ENCODE measurements at regions not wholly inside any gene's neighbourhood (a gene's known extent, or its start where the extent isn't known, plus 50 kb on each side); places are given as distances from the start of the nearest gene placed in this dataset.

DNA sequence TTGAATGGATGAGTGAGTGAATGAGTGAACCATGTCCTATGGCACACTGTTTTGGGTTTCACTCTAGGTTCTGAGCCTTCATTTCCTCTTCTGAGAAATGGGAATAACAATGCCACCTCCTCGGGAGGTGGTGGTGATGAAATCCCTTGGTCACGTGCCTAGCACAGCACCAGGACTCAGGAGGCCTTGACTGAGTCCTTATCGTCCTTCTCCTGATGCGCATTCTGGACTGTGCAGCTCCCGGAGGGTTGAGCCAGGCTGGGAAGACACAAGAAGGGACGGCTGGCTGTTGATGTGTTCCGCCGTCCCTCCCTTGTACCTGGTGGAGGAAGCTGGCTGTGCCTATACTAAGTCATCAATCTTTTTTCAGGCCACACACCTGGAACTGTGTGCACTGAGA, 437.3 kb downstream of the ZNF521 start:
- no peak for DNase-seq

DNA sequence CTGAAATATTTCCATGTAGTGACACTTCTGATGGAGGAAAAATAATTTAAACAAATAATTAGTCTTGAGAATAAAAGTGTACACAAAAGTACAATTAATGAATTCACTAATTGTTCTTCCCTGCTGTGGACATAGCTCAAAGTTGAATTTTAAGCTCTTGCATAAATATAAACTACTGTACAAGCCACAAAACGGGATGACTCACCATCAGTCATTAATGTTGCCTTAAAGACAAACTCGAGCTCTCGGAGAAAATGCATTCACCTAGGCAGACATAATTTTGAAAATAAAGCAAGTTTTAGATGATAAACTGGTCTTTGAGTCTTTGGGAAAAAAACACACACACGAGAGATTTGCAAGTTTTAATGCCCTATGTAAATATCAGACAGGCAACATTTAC, 436.4 kb downstream of the ZNF521 start:
- DNase-seq = no peak

DNA sequence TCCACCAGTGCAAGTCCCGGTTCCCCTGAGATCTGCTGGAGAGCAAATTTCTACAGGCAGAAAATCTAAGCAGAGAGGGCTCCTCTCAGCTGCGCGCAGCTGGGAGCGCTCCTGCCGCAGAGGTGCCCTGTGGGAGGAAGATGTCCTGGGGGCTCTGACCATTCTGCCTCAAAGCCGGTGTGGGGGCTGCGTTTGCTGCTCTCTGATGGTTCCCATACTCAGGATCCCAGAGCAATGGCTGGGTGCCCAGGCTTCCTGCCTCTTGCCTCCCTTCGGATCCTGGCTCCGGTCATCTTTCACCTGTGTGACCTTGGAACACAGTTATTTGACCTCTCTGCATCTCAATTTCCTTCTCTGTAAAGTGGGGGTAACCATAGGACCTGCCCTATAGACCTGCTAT, 434.2 kb downstream of the ZNF521 start:
- DNase-seq = no peak

GRCh38 chr18:24918257-24918656, 433.7 kb downstream of the ZNF521 start:
- no peak for DNase-seq

- no peak for DNase-seq
Measured at GRCh38 chr18:24919181-24919797, 432.7 kb downstream of the ZNF521 start.

DNA sequence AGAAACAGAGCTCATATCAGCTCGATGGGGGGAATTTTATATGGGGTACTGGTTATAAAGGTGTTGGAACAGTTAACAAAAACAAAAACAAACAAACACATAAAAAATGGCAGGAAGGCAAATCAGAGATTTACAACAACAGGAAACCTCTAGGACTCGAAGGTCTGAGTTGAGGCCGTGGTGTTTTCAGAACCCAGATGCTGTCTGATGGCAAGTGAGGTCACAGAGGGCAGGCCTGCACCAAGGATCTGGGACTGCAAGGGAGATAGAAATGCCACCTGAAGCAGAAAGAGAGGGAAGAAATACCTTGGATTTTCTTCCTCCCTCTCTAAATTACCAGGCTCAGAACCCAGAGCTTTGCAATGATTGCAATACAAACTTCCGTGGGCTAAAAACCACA, 429.5 kb downstream of the ZNF521 start:
- no peak for DNase-seq

GRCh38 chr18:24923138-24923537, 428.8 kb downstream of the ZNF521 start:
- no peak for DNase-seq

DNA sequence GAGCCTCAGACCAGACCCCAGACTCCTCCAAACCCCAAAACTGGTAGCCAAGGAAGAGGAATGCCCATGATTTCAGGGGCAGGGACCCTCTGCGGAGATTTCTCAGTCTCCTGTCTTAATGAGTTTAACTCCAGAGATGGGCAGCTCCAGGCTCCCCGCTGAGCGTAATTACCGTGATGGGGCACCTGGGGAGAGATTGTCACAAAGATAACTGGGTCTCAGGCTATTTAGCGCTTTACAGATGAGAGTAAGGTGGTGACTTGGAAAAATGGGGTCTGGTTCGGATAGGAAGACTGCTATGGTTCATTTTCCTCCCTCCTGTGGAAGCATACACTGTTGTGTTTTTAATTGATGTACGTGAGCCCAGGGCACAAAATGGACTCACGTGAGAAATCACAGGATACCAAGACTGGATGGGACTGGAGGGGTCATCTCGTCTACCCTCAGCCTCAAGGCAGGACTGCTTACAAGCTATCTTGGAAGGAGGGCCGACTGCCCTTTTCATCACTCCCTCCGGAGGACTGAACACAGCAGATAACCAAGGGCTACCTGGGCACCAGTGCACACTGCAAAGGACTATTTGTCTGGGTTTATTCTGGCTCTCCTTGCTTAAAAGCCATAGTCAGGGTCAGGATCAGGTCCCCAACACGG, 427.8 kb downstream of the ZNF521 start:
- no peak for DNase-seq

DNA sequence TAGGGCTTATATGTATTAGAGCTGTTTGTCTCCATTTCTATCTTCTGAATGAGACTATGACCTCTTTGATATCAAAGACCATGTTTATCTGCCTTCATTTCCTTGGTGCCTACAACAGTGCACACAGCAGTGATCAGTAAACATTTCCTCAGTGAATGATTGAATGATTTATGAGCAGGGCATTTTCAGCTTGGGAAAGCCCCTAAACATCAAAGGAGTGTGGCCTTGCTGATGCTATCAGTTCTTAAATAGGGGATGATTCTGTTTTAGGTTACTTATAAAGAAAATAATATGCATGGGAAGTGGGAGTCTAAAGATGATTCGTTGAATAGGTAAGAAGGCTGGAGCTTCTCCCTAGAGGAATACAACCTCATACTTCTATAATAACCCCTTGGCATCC, 425.3 kb downstream of the ZNF521 start:
- no peak for DNase-seq

DNA sequence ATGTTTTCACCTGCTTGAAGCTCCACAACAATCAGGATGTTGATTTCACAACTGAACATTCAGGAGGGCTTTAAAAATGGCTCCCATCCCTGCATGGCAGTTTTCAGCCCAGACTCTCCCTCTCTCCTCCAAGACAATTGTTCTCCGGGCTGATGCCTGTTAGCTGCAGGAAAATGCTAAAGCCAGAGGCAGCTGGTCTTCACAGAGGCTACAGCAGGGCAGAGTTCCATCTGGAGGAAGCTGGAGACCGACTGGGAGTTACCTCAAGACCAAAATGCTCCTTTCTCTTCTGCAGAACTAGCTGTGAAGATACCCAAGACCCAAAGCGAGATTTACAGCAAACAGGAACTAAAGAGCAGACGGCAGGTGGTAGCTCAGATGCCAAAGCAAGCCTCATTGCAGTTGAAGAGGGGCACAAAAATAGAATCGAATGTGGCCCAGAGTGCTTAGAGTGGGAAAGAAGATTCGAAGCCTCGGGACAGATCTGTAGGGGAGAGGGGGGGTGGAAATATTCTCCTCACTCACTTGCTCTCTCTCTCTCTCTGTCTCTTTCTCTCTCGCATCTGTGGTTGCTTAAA, 423.6 kb downstream of the ZNF521 start:
- no peak for DNase-seq

DNA sequence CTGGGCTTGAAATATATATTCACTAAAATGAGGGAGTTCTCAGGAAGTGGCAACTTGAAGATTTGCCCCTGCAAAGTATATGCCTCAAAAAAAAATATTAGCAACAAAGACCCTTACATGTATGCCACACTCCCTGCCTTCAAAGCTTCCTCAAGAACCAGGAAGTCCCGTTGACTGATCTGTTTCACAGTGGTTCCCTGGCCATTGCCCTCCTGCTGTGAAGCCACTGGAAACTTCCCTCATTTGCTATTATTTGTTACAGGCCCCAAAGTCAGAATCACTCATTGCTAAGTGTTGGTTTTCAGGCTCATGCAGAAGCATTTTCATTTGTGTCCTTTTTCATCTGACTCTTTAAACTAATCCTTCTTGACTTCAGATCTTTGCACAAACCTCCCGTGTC, 421.5 kb downstream of the ZNF521 start:
- no peak for DNase-seq

DNA sequence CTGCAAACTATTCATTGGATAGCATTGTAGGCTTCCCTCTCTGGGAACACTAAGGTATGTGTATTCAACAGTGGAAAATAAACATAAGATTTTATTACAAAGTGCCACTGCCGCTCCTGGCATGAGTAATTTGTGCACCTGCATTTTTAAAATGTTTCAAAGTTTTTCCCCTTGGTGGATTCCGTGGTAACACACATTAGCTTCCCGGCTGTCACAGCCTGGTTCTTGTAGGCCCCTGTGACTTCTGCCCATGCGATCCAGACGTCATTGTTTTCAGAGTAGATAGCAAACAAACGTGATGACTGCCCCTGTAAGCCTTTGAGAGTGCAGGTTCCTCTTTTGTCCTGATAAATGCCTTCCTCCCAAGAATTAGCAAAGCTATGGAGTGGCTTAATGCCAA, 421.0 kb downstream of the ZNF521 start:
- DNase-seq = no peak

DNA sequence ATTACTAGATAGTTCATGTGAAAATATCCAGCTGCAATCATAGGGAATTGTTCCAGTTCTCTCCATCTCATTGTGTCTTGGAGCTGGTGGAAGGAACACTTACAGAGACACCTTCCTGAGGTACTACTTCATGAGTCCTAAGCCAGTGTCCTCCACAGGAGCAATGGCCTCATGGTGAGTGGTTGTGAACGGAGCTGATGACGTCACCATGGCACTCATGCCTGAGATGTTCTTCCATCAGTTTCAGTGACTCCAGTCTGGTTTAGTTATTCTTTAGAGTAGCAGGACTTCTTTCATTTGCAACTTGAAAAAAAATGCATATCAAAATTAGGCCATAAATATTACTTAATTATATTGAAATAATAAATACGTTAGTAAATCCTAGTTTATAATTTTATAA, 418.6 kb downstream of the ZNF521 start:
- no peak for DNase-seq

DNA sequence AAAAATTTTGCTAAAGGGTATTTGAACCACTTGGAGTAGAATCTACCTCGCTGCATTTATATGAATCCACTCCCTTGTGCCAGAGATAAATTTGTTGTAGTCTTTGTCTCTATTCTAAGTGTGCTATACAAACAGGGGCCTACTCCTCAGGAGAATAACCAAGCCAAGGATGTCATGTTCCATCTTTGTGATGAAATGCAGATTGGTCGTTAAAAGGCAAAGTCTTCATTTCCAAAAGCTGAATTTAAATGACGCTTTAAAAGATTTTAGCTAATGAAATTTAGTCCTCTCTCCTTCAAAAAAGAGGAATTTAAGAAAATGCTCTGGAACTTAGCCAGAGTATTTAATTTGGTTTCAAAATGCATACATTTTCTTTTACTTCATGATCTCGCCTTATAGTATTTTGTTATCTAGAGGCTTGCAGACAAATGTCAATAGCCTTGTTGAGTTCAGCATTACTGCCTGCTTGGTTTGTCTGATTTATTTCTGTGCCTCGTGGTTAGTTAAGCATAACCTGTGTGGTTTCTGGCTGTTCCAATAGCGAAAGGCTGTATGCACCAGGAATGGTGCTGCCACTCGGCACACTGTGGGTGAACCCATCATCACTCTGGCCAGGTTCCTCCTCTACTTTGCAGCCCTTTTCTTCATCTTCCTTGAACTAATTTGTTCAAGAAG, 417.6 kb downstream of the ZNF521 start:
- DNase-seq = no peak

DNA sequence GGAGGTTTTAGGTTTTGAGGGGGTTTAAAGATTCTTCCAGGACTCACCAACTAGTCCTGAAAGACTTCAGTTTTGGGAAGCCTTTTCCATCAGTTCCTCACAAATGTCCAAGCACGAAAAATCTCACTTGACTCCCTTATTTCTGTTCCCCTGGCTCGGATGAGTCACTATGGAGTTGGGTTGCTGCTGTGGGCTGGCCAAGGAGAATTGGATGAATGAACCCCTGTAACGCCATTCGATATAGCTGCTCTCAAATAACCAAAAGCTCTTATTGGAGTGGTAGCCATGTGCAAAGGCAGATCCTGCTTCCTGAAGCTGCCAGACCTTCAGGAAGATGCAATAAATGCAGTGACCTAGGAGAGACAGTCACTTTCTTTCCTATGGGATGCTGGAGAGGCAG, 417.0 kb downstream of the ZNF521 start:
- no peak for DNase-seq

DNA sequence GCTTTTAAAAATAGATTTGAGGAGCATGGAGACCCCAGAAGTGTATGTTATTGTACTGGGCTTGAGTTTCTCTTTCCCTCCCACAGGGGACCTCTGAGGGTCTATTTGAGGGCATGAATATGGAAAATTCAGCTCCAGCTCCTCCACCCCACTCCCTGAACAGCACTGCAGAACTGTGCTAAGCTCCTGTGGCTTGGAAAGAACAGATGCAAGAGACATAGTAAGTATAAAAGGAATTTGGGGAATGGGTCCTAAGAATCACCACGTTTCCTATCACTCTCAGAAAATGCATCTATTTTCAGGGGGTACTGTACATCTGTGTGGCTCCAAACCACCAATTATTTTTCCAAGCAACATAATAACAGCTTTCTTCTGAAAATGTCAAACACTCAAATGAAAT, 416.1 kb downstream of the ZNF521 start:
- no peak for DNase-seq

DNA sequence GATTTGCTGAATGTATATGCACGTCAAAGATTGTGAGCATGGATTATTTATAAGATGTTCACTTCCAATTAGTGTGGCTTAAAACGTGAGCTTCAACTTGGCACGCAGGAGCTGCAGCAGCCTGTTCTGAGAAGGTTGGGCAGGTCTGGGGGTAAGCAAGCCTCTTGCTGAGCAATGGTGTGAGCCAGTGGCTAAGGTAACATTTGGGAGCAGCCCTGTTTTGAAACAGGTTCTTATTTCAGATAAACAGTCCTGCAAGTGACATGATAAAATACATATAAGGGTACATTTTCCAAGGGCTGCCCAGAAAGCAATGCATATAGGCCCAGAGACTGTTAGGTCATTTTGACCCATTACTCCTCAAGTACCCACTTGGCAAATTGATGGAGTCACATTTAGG, 415.3 kb downstream of the ZNF521 start:
- DNase-seq = no peak

GRCh38 chr18:24937639-24938275, 414.2 kb downstream of the ZNF521 start:
- DNase-seq = no peak

GRCh38 chr18:24940416-24940815, 411.6 kb downstream of the ZNF521 start:
- DNase-seq = no peak

DNA sequence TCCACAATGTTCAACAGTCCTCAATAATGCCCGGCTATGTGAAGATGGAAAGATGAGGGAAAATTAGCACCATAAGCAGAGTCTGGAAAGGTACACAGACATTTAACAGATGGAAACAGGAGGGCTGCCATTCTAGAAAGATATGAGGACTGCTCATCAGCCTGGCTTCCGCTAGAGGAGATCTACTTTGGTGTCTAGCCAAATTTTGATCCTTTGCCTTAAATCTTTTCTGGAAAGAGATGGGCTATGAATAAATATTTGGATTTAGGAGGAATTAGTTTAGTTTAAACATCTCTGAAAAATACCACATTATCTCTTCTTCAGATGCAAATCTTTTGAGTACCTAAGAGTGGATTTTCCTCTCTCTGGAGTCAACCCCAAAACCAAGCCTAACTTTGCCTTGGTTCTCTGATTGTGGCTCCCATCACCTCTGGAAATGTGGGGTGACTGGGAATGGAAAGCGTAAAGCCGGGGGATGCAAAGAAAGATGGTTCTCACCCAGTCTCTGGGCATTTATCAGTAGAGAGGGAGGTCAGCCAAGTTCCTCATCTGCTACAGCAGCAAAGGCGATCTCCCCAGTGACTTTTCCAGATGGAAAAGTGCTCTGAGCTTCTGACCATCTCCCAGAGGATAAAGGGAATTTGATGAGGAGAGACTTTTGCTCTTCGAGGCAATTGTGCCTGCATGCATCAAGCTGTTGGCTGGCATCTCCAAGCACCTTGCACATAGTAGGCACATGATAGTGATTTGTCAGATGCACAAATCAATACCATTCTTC, 410.6 kb downstream of the ZNF521 start:
- DNase-seq = no peak

- no peak for DNase-seq
Measured at GRCh38 chr18:24942144-24942543, 409.8 kb downstream of the ZNF521 start.

GRCh38 chr18:24947521-24948305, 404.3 kb downstream of the ZNF521 start:
- no peak for DNase-seq

Data from activated CD4-positive, alpha-beta T cell treated with anti-CD3 and anti-CD28 coated beads for 48 hours (primary cell).